ENCODE measurements at regions not wholly inside any gene's neighbourhood (a gene's known extent, or its start where the extent isn't known, plus 50 kb on each side); places are given as distances from the start of the nearest gene placed in this dataset.
"Not testable (repeated sequence)": the region's sequence is repeated elsewhere in the genome, so short reads cannot be mapped to it uniquely, and the experiment has no call there.

DNA sequence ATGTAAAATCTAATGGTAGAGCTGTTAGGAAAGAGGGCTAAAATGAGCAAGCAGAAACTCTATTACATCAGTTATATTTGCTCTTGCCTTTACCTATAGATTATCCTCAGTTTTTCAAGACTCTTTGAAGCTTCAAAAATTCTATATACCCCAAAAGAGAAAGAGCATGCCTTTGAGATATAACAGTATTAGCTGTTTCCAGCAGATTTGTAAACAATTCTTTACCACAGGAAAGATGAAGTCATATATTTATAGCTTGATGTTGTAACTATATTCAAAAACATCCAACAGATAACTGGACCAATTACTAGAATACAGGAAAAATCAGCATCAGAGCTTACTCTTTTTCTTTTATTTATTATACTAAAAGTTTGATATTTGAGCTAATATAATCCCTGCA, 416.2 kb upstream of the TPK1 start:
- no peak for DNase-seq

DNA sequence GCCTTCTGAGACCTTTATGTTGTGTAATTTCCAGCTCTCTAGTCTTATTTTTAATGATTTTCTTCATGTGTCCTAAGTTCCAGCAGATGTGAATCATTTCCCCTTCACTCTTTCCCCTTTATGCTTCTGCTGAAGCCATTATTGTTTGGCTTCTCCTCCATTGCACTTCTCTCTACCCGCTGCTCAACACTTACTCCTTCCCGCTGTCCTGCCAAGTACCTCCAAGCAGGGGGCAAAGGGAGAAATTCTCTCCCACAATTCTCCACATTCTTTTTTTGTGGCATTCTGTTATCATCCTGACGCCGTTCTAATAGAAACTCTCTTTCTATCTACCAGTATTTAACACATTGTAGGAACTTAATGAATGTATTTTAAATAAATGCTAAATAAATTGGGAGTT, 388.9 kb upstream of the TPK1 start:
- DNase-seq = no peak

DNA sequence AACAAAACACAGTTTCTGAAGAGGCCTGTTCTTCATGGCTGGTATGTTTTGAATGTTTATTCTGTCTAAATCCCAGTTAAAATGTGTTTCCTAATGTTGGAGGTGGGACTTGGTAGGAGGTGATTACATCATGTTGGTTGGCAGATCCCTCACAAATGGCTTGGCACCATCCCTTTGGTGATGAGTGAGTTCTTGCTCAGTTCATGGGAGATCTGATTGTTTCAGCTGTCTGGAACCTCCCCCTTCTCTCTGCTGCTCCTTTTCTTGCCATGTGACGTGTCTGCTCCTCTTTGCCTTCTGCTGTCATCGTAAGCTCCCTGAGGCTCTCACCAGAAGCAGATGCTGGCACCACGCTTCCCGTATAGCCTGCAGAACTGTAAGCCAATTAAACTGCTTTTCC, 383.6 kb upstream of the TPK1 start:
- DNase-seq = no peak

DNA sequence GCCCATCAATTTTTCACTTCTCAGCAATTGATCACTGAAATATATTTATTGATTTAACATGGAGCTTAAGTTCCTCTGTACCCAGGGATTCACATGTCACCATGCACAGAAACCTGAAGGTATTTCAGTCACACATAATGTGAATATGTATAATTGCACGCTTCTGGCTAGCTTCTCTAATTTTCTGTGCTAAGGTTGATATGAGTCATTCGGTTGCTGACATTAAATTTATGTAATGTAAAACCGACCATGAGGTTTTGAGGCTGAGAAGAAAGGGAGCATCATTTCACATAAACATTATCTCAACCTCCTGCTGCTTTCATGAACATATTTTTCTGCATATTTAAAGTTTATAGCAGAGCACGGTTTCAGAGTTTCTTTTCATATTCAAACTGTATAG, 381.0 kb upstream of the TPK1 start:
- DNase-seq = no peak

DNA sequence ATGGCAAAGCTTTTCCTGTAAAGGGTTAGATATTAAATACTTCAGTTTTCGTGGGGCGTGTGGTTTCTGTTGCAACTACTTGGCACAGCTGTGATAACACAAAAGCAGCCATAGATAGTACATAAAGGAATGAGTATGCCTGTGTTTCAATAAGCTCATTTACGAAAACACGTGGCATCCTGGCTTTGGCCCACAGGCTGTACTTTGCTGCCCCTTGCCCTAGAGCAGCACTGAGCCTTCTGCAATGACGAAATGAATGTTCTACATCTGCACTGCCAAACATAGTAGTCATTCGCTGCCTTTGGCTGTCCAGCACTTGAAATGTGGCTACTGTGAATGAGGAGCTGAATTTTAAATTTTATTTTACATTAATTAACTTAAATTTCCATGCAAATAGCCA, 376.2 kb upstream of the TPK1 start:
- no peak for DNase-seq

DNA sequence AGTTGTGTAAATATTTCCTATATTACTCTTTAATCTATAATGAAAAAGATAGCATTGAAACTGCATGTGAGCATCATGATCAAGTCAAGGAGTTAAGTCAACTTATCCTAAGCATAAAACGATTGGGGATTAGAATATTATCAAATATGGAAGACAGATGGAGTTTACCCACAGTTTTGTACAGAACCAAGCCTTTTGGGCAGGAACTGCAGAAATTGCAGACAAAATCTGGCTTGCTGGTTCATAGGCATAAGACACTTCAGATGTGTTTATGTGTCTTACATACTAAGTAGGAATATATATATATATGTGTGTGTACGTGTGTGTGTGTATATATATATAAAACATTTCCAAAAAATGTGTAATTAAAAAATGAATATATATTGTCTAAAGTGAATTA, 375.4 kb upstream of the TPK1 start:
- no peak for DNase-seq

DNA sequence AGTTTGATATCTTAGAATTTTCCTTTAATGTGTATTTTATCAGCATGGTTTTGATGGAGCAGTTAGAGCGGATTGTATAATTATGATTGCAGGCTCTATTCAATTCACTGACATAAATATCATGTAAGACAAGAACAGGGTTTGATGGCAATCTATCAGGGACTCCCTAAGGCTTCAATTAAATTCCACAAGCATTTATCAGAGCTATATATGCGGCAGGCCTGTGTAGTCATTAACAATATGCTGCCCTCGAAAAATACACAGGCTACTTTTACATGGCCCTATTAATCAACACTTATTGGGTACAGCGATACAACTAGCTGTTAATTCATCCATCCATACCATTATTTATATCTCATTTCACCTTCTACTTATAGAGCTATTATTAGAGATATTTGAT, 358.1 kb upstream of the TPK1 start:
- no peak for DNase-seq

DNA sequence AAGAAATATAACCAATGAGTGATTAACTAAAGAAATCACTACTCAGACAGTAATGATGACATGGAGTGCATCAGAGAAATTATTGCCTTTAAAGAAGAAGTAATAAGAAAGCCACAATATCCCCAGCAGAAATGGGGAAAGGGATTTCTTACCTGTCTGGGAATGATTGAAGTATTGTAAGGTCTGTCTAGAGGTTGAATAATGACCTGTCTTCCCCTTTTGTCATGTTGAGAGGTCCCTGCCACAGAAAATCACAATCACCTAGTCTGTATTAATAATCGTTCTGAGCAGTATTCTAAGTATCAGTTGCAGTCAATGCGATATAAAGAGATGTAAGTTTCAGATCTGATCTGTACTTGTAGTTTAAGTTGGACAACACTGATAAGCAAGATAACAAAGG, 349.1 kb upstream of the TPK1 start:
- no peak for DNase-seq

DNA sequence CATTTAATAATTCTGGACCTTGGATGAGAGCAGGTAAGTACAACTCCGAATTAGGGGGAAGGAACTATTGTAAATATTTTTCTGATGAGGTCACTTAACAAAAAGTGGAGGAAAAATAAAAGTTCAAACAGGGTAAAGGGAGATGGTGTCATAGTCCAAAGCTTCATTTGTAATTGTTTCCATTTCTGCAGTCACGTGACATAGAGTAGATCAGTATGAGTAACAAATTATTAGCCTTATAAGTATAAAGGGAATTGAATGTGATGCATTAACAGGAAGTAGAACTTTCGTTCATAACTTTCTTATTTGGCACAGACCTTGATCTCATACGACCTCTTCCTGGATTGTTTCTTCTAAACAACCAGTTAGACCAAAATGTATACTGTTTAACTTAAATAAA, 347.2 kb upstream of the TPK1 start:
- no peak for DNase-seq

DNA sequence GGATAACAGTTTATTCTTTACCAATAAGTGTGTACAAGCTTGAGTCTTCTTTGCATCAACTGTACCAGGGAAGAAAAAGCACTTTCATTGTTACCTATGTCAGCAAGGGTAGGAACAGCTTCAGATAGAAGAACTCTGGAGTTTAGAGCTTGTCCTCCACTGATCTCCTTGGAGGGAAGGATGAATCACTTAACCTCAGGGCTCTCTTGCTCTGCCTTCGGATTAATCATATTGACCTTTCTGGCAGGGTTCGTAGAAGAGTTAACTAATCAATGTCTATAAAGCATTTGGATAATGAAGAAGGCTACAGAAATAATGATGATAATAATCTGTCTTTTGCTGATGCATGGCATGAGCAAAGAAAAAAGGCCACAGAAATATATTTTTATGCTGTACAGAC, 339.5 kb upstream of the TPK1 start:
- no peak for DNase-seq

DNA sequence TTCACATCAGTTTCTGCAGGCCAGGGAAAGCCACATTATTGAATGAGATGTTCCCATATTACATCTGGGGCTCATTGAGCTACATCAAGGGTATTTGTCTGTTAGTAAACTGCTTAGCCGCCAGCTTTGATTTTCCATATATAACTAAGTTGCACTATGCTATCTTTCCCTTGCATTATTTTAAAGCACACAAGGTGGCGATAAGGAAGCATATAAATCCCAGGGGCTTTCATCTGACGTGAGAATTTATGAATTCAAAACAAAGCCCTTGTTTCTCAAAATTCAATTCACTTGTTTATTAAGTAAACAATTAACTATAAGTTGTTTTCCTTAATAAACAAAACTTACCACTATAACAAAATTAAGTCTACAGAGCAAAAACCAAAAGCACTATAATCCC, 334.1 kb upstream of the TPK1 start:
- no peak for DNase-seq

DNA sequence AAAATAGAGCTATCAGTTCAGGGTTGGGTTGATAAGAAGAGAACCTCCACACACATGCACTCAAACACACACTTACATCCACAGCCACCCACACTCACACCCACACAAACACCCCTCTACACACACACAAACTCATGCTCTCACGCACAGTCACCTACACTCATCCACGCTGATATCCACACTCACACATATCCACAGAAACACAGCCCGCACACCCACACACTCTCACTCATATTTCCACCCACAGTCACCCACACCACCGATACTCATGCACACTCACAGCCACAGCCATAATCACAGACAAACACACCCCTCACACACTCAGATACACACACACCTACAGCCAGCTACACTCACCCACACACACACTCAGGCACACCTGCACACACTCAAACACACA, 333.0 kb upstream of the TPK1 start:
- DNase-seq = no peak

DNA sequence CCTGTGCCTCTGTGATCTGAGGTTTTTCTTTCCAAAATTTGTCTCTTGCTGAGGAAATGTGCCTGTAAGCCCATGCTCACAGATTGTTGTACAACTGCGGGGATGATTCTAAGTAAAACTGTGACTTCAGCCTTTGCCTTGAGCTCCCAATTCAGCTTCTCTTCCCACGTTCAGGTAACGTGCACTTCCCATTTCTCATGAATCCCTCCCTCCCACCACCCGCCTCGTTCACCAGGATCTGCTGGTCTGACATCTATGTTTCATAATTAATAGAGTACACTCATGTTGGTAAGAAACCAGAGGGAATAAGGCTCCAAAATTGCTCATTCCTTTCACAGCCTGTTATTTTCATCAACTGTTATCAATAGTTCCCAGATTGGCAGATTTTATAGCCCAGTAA, 332.6 kb upstream of the TPK1 start:
- no peak for DNase-seq

DNA sequence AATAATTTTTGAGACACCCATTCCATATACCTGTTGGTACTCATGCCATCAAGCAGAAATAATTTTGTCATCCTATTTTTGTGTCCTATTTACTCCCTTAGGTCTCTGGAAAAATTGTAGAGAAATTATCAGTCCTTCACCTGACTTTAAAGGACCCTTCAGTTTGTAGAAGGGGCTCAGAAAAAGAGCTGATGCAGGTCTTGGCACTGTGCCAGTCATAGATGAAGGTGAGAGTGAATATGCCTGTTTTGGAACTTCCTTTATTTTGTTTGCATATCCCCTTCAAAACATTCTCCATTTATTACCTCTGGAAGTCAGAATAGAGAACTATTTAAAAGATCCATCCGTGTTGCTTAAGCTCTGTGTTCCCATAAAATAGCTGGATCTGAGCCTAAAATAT, 321.0 kb upstream of the TPK1 start:
- no peak for DNase-seq

DNA sequence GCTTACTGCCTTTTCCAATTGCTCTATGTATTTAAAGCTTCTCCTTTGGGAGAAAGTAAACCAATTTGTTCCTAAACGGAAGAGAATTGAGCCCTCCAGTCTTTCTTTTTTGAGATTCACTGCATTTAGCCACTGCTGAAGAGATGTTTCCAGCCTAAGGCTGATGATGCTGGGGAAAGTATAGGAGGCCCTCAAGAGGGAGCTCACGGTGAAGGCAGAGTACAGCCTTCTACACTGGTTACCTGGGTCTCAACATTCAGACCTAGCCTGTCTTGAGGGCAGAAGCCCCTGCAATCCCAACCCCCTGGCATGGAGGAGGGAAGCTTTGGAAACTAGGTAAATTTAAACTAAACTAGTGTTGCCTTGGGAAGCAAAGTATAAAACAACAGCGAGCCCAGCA, 316.7 kb upstream of the TPK1 start:
- no peak for DNase-seq

DNA sequence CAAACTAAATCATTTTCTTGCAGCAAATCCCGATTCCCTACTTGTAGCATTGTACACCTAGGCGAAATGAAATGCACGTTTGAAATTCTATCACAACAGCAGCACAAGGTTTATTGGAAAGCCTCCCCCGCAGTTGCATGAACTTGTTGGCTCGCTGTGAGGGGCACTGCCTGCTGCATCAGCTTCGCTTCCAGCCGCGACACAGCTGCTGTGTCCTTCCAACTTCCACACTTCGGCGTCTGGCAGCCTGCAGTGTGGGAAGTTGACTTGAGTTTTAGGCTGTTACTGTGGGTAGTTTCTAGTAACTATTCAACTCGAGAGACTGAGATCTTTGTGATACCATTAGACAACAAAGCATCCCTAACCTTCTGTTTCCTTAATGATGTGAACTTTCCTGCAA, 315.8 kb upstream of the TPK1 start:
- DNase-seq = no peak

DNA sequence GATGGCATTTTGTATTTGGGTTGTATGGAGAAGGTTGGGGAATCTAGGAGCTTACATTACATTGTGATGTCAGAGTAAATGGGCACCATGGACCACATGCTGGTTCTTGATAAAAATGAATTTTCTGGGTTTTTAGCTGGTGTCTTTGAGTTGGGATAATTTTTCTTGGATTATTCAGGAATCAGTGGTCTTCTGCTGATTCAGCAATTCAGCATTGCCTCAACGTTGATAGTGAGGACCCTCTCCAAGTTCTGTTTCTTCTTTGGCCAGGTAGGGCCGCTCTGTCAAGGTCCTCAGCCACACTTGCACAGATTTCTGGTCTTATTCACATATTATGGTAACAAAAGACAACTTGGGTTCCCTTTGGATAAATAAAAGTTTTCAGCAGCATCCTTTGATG, 312.0 kb upstream of the TPK1 start:
- no peak for DNase-seq

DNA sequence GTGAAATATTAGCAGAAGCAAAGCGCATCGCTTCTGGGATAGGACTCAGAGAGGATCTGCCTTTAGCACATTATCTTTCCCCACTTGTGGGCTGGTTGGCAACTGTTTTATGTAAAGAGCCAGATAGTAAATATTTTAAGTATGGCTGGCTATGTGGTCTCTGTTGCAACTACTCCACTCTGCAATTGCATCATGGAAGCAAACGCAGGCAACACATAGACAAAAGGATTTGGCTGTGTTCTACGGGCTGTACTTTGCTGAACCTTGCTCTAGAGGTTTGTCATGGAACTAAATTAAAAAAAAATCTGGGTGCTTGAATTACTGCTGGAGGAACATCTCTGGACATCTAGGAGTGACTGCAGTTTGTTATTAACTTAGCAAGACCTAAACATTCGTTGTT, 307.8 kb upstream of the TPK1 start:
- no peak for DNase-seq

DNA sequence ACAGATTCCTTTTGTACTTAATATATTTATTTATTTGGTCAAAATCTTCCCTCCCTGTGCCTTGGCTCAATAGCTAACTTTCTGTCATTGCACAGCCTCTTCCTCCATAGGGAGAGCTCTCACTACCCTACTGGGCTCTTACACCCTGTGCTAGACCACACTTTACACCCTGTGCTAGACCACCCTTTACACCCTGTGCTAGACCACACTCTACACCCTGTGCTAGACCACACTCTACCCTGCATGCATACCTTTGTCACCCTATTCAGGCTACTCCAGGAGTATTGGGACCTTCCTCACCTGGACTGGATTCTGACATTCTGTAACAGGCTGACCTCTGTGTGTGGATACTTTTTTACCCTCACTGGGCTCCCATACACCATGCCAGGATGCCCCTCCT, 298.5 kb upstream of the TPK1 start:
- DNase-seq = no peak

DNA sequence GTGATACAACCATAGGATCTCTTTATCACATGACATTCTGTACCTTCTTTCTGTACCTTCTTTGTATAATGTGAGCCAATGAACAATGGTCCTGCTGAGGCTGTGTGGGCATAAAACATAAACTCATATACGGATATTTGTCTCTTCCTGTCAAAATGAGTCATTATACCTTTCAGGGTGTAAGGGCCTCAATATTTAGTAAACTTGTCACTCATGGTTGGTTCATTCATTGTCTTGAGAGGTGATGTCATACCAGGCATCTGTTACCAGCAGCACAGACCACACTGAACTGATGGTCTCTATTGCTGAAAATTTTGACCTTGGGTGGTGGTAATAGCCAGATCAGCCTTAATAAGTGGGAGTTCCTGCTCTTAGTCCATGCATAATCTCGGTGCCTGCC, 287.6 kb upstream of the TPK1 start:
- DNase-seq = no peak

DNA sequence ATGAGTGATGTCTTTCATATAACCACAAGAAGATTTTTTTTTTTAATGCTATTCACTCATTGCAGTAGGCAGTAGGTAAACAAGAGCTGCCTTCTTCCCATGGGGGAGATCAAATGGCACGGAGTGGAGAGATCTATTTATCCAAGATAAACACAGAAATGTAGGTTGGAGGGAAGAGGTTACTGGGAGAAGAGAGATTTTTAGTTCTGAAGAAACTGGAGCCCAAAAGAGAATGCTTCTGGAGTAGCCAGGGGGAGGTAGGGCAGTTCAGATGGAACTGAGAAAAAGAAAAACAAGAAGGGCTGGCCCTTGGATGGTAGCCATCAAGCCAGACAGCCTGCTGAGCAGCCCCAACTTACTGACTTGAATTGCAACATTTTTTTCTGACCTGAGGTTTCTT, 270.1 kb upstream of the TPK1 start:
- no peak for DNase-seq

DNA sequence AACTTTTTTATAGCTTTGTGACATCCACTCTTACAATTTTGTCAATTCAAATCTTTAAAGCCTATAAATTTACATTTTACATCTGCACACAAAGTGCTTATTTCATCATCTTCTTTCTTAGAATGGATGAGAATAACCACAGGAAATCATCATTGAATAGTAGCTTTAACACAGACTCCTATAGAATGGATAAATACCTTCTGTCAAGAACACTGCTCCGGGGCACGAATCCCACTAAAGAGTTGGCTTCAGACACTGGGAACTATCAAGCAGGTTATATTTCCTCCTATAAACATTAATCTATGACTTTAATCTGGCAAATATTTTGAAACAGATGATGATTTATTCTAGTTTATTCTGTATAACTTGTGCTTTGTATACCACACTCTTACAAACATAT, 269.7 kb upstream of the TPK1 start:
- no peak for DNase-seq

DNA sequence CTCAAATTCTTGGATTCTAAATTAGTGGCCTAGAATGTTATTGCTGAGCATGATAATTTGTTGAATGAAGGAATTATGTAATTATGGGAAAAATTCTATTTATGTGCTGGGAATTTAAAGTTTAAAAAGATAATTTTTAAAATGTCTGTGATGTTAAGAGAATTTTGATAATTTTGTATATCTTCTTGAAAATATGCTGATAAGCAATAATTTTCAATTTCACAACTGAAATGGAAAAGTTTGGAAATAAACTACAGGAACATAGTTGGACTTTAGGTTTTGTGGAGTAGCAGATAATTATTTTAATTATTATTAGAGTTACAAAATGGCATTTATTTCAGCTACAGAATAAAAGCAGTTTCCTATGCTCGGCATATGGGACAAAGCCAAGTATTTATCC, 268.5 kb upstream of the TPK1 start:
- no peak for DNase-seq

DNA sequence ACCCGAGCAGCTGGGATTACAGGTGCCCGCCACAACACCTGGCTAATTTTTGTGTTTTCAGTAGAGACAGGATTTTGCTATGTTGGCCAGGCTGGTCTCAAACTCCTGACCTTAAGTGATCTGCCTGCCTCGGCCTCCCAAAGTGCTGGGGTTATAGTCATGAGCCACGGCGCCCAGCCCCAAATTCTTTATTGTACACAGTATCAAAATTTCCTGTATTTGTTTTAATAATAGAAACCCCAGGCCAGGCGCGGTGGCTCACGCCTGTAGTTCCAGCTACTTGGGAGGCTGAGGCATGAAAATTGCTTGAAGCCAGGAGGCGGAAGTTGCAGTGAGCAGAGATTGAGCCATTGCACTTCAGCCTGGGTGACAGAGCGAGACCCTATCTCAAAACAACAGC, 266.3 kb upstream of the TPK1 start:
- not testable (repeated sequence) for DNase-seq

DNA sequence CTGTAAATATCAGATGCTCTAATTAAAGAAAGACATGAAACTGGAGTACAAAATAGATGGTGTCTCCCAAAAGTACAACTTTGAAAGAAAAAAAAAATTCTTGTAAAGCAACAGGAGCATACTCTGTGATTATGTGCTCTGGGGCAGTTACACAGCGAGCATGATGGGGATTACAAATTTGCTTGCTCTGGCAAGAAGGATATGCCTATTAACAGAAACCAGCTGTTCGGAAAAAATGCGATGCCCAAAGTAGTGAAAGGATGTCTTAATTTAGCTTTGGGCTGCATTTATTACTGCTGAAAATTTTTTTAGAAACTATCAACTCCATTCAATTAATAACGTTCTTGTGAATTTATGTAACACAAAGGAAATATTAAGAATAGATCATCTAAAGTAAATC, 256.9 kb upstream of the TPK1 start:
- no peak for DNase-seq

DNA sequence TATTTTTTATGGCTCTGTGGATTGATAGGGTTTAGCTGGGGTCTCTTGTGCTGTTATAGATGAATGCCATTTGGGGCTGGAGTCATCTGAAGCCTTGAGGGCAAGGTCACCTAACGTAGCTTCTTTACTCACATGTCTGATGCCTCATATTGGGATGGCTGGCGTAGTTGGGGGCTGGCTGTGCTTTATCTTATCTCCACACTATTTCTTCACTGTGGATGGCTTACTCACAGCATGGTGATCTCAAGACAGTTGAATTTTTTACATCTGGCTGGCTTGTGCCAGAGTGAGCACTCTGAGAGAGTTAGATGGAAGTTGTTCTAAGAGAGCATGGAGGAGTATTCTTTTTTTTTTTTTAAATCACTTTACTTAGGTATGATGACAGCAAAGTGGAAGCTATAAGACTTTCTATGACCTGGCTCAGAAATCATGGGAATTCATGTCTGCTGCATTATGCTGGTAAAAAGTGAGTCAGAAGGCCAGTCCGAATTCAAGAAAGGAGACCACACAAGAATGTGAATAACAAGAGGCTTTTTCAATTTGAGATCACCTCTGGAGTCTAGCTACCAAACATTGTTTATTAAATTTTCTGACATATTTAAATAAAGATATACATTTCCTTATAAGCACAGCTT, 252.4 kb upstream of the TPK1 start:
- no peak for DNase-seq
